ENCODE measurements at regions not wholly inside any gene's neighbourhood (a gene's known extent, or its start where the extent isn't known, plus 50 kb on each side); places are given as distances from the start of the nearest gene placed in this dataset.

- no peak overlapping the region for H3K27ac Mint-ChIP-seq
- DNase-seq, result no peak
- no peaks in the 10 kb centered on the region for H3K36me3 Mint-ChIP-seq (ENCODE audit: insufficient read depth in 2 of 2)
- ATAC-seq (replicated peaks in 1 of 2), result no peak
- H3K27me3 Mint-ChIP-seq (ENCODE audit: low read depth), result no peaks in the 10 kb centered on the region
- no peaks in the 10 kb centered on the region for H3K4me1 Mint-ChIP-seq (ENCODE audit: low read depth)
- H3K4me3 Mint-ChIP-seq, result no peak overlapping the region
- H3K9me3 Mint-ChIP-seq, result peaks cover 0 to 3% of the 10 kb centered on the region in 2 donors
Observed at GRCh38 chr7:126040114-126041045, 1110.8 kb upstream of the POT1 start.

GRCh38 chr7:126026421-126027088 lies 1096.9 kb upstream of the POT1 start:
- no peaks in the 10 kb centered on the region for H3K27me3 Mint-ChIP-seq (ENCODE audit: low read depth)
- no peaks in the 10 kb centered on the region for H3K4me1 Mint-ChIP-seq (ENCODE audit: low read depth)
- no peak overlapping the region for H3K27ac Mint-ChIP-seq
- H3K4me3 Mint-ChIP-seq, result no peak overlapping the region
- peaks cover 0 to 2% of the 10 kb centered on the region in 2 donors for H3K9me3 Mint-ChIP-seq
- no peak for ATAC-seq (replicated peaks in 1 of 2)
- DNase-seq, result no peak
- no peaks in the 10 kb centered on the region for H3K36me3 Mint-ChIP-seq (ENCODE audit: insufficient read depth in 2 of 2)

GRCh38 chr7:126022452-126022851 lies 1092.8 kb upstream of the POT1 start:
- Mint-ChIP-seq H3K4me1 (ENCODE audit: low read depth) (no peaks in the 10 kb centered on the region), H3K27me3 (ENCODE audit: low read depth) (no peaks in the 10 kb centered on the region), H3K4me3 (no peak overlapping the region), H3K27ac (no peak overlapping the region), H3K36me3 (ENCODE audit: insufficient read depth in 2 of 2) (no peaks in the 10 kb centered on the region), H3K9me3 (peaks cover 0 to 3% of the 10 kb centered on the region in 2 donors)
- ATAC-seq (replicated peaks in 1 of 2), result no peak
- DNase-seq, result no peak

- no peak for ATAC-seq (replicated peaks in 1 of 2)
Observed at GRCh38 chr7:126016722-126017121, 1087.1 kb upstream of the POT1 start.

GRCh38 chr7:126005064-126005463 lies 1075.4 kb upstream of the POT1 start:
- Mint-ChIP-seq H3K4me1 (ENCODE audit: low read depth) (no peaks in the 10 kb centered on the region), H3K9me3 (peaks cover 7% of the 10 kb centered on the region in 2 donors), H3K27me3 (ENCODE audit: low read depth) (no peaks in the 10 kb centered on the region), H3K4me3 (no peak overlapping the region), H3K36me3 (ENCODE audit: insufficient read depth in 2 of 2) (no peaks in the 10 kb centered on the region), H3K27ac (no peak overlapping the region)
- DNase-seq (no peak), ATAC-seq (replicated peaks in 1 of 2) (no peak)

More at GRCh38 chr7:126016722-126017121, 1087.1 kb upstream of the POT1 start:
- no peak for DNase-seq
- H3K4me1 Mint-ChIP-seq (ENCODE audit: low read depth), result no peaks in the 10 kb centered on the region
- no peak overlapping the region for H3K27ac Mint-ChIP-seq
- H3K4me3 Mint-ChIP-seq, result no peak overlapping the region
- peaks cover 2 to 4% of the 10 kb centered on the region in 2 donors for H3K9me3 Mint-ChIP-seq
- no peaks in the 10 kb centered on the region for H3K27me3 Mint-ChIP-seq (ENCODE audit: low read depth)
- no peaks in the 10 kb centered on the region for H3K36me3 Mint-ChIP-seq (ENCODE audit: insufficient read depth in 2 of 2)

GRCh38 chr7:126001349-126001748 lies 1071.7 kb upstream of the POT1 start:
- Mint-ChIP-seq H3K4me1 (ENCODE audit: low read depth) (no peaks in the 10 kb centered on the region), H3K36me3 (ENCODE audit: insufficient read depth in 2 of 2) (peaks cover 0 to 2% of the 10 kb centered on the region in 2 donors), H3K27ac (no peak overlapping the region), H3K4me3 (no peak overlapping the region), H3K27me3 (ENCODE audit: low read depth) (no peaks in the 10 kb centered on the region), H3K9me3 (peaks cover 5 to 7% of the 10 kb centered on the region in 2 donors)
- DNase-seq (no peak), ATAC-seq (replicated peaks in 1 of 2) (no peak)

GRCh38 chr7:125984795-125985194 lies 1055.2 kb upstream of the POT1 start:
- Mint-ChIP-seq H3K4me1 (ENCODE audit: low read depth) (no peaks in the 10 kb centered on the region), H3K27me3 (ENCODE audit: low read depth) (no peaks in the 10 kb centered on the region), H3K9me3 (peaks cover 8 to 11% of the 10 kb centered on the region in 2 donors), H3K36me3 (ENCODE audit: insufficient read depth in 2 of 2) (no peaks in the 10 kb centered on the region), H3K4me3 (no peak overlapping the region), H3K27ac (no peak overlapping the region)
- DNase-seq (no peak), ATAC-seq (replicated peaks in 1 of 2) (no peak)

GRCh38 chr7:125971656-125972055 lies 1042.0 kb upstream of the POT1 start:
- DNase-seq, result no peak
- no peaks in the 10 kb centered on the region for H3K27me3 Mint-ChIP-seq (ENCODE audit: low read depth)
- H3K4me1 Mint-ChIP-seq (ENCODE audit: low read depth), result no peaks in the 10 kb centered on the region
- H3K9me3 Mint-ChIP-seq, result peaks cover under 1% of the 10 kb centered on the region in 2 donors
- no peak overlapping the region for H3K4me3 Mint-ChIP-seq
- ATAC-seq (replicated peaks in 1 of 2), result no peak
- H3K36me3 Mint-ChIP-seq (ENCODE audit: insufficient read depth in 2 of 2), result no peaks in the 10 kb centered on the region
- no peak overlapping the region for H3K27ac Mint-ChIP-seq

- Mint-ChIP-seq H3K27me3 (ENCODE audit: low read depth) (no peaks in the 10 kb centered on the region), H3K4me3 (no peak overlapping the region), H3K36me3 (ENCODE audit: insufficient read depth in 2 of 2) (no peaks in the 10 kb centered on the region), H3K4me1 (ENCODE audit: low read depth) (no peaks in the 10 kb centered on the region), H3K9me3 (peaks cover 3 to 7% of the 10 kb centered on the region in 2 donors), H3K27ac (no peak overlapping the region)
- ATAC-seq (replicated peaks in 1 of 2), result no peak
- DNase-seq, result no peak
Observed at GRCh38 chr7:125966278-125967048, 1036.8 kb upstream of the POT1 start.

GRCh38 chr7:125934955-125935354 lies 1005.3 kb upstream of the POT1 start:
- ATAC-seq (replicated peaks in 1 of 2) (no peak), DNase-seq (no peak)
- Mint-ChIP-seq H3K36me3 (ENCODE audit: insufficient read depth in 2 of 2) (no peaks in the 10 kb centered on the region), H3K4me1 (ENCODE audit: low read depth) (no peaks in the 10 kb centered on the region), H3K9me3 (peaks cover 0 to 4% of the 10 kb centered on the region in 2 donors), H3K27me3 (ENCODE audit: low read depth) (no peaks in the 10 kb centered on the region), H3K27ac (no peak overlapping the region), H3K4me3 (no peak overlapping the region)

- no peaks in the 10 kb centered on the region for H3K36me3 Mint-ChIP-seq (ENCODE audit: insufficient read depth in 2 of 2)
- H3K4me1 Mint-ChIP-seq (ENCODE audit: low read depth), result no peaks in the 10 kb centered on the region
- H3K9me3 Mint-ChIP-seq, result peaks cover 0 to 4% of the 10 kb centered on the region in 2 donors
- H3K4me3 Mint-ChIP-seq, result no peak overlapping the region
- ATAC-seq (replicated peaks in 1 of 2) (no peak), DNase-seq (no peak)
- no peak overlapping the region for H3K27ac Mint-ChIP-seq
- H3K27me3 Mint-ChIP-seq (ENCODE audit: low read depth), result no peaks in the 10 kb centered on the region
Observed at GRCh38 chr7:125934539-125934938, 1004.9 kb upstream of the POT1 start.

GRCh38 chr7:125930848-125931247 lies 1001.2 kb upstream of the POT1 start:
- DNase-seq (no peak), ATAC-seq (replicated peaks in 1 of 2) (no peak)
- Mint-ChIP-seq H3K27me3 (ENCODE audit: low read depth) (no peaks in the 10 kb centered on the region), H3K27ac (no peak overlapping the region), H3K4me1 (ENCODE audit: low read depth) (no peaks in the 10 kb centered on the region), H3K36me3 (ENCODE audit: insufficient read depth in 2 of 2) (no peaks in the 10 kb centered on the region), H3K4me3 (no peak overlapping the region), H3K9me3 (peaks cover 0 to 4% of the 10 kb centered on the region in 2 donors)

GRCh38 chr7:125927556-125927955 lies 997.9 kb upstream of the POT1 start:
- Mint-ChIP-seq H3K4me3 (no peak overlapping the region), H3K4me1 (ENCODE audit: low read depth) (no peaks in the 10 kb centered on the region), H3K27ac (no peak overlapping the region), H3K27me3 (ENCODE audit: low read depth) (no peaks in the 10 kb centered on the region), H3K36me3 (ENCODE audit: insufficient read depth in 2 of 2) (no peaks in the 10 kb centered on the region), H3K9me3 (peaks cover 2 to 5% of the 10 kb centered on the region in 2 donors)
- ATAC-seq (replicated peaks in 1 of 2) (no peak), DNase-seq (no peak)
